Neuronal stem cell (in vitro differentiated cells): ENCODE measurements at regions not wholly inside any gene's neighbourhood (a gene's known extent, or its start where the extent isn't known, plus 50 kb on each side); places are given as distances from the start of the nearest gene placed in this dataset.

Source experiments
- DNase-seq: peaks from one replicate; pipeline ENCODE4 v3.0.0-alpha.2; 2013; ENCODE audit warnings: low spot score
- H2AFZ ChIP-seq: one replicate; pipeline ENCODE4 v1.6.1; 2013; ENCODE audit warnings: mild to moderate bottlenecking, low read length, inconsistent platforms
- H2AK5ac ChIP-seq: 2 replicates; pipeline ENCODE4 v1.6.1; 2013; ENCODE audit warnings: low read depth, mild to moderate bottlenecking, inconsistent platforms, low read length, moderate library complexity, mixed read lengths
- H2BK120ac ChIP-seq: 2 replicates; pipeline ENCODE4 v1.6.1; 2013; ENCODE audit warnings: low read depth, mild to moderate bottlenecking, inconsistent platforms, low read length, moderate library complexity, mixed read lengths
- H2BK12ac ChIP-seq: one replicate; pipeline ENCODE4 v1.6.1; 2013; ENCODE audit warnings: low read length, inconsistent platforms
- H2BK15ac ChIP-seq: 2 replicates; pipeline ENCODE4 v1.6.1; 2013; ENCODE audit warnings: mild to moderate bottlenecking, low read length, inconsistent platforms, mixed read lengths
- H2BK5ac ChIP-seq: one replicate; pipeline ENCODE4 v1.6.1; 2013; ENCODE audit warnings: inconsistent platforms, mild to moderate bottlenecking, low read length, moderate library complexity
- H3K14ac ChIP-seq: one replicate; pipeline ENCODE4 v1.6.1; 2013; ENCODE audit warnings: low read length, inconsistent platforms
- H3K18ac ChIP-seq: 2 replicates; pipeline ENCODE4 v1.6.1; 2013; ENCODE audit warnings: low read length, inconsistent platforms
- H3K23ac ChIP-seq: 2 replicates; pipeline ENCODE4 v1.6.1; 2013; ENCODE audit warnings: low read depth, mild to moderate bottlenecking, mixed read lengths, low read length, inconsistent platforms; ENCODE audit not compliant: poor library complexity
- H3K27ac ChIP-seq: replicated peaks from 3 replicates; pipeline ENCODE4 v1.5.1; 2013; ENCODE audit warnings: low read length, inconsistent platforms
- H3K27me3 ChIP-seq, 3 experiments: 2 replicates each; pipeline ENCODE4 v1.6.1; 2013; ENCODE audit warnings: low read length in 3 of 3, mild to moderate bottlenecking in 2 of 3, inconsistent platforms in 1 of 3, low read depth in 1 of 3, mixed read lengths in 1 of 3, moderate library complexity in 1 of 3; ENCODE audit not compliant: control insufficient read depth in 3 of 3, insufficient read depth in 3 of 3
- H3K36me3 ChIP-seq, 2 donors: replicated peaks in 1 of 2; 2 replicates each; pipeline ENCODE4 v1.6.1; 2013; ENCODE audit warnings: low read length in 2 of 2; ENCODE audit not compliant: control insufficient read depth in 2 of 2, insufficient read depth in 2 of 2
- H3K4ac ChIP-seq: 2 replicates; pipeline ENCODE4 v1.6.1; 2013; ENCODE audit warnings: inconsistent platforms, mild to moderate bottlenecking, low read length, moderate library complexity
- H3K4me1 ChIP-seq, 2 donors: 1 replicate in 1 of 2; 2 replicates in 1 of 2; pipeline ENCODE4 v1.6.1; 2013; ENCODE audit warnings: low read length in 2 of 2, low read depth in 1 of 2; ENCODE audit not compliant: control insufficient read depth in 2 of 2, insufficient read depth in 1 of 2
- H3K4me2 ChIP-seq: one replicate; pipeline ENCODE4 v1.6.1; 2013; ENCODE audit warnings: mild to moderate bottlenecking, low read length, inconsistent platforms; ENCODE audit not compliant: insufficient read depth, poor library complexity, severe bottlenecking
- H3K4me3 ChIP-seq, 2 donors: 2 replicates each; pipeline ENCODE4 v1.5.1; 2013; ENCODE audit warnings: low read length in 2 of 2, mild to moderate bottlenecking in 2 of 2, inconsistent platforms in 1 of 2, moderate library complexity in 1 of 2
- H3K79me1 ChIP-seq: one replicate; pipeline ENCODE4 v1.6.1; 2013; ENCODE audit warnings: low read depth, mild to moderate bottlenecking, inconsistent platforms, low read length, moderate library complexity
- H3K9ac ChIP-seq: one replicate; pipeline ENCODE4 v1.6.1; 2013; ENCODE audit warnings: mild to moderate bottlenecking, low read depth, low read length, inconsistent platforms; ENCODE audit not compliant: poor library complexity
- H3K9me3 ChIP-seq, 2 donors: replicated peaks in 1 of 2; 2 replicates each; pipeline versions ENCODE3 to v1.6.1; 2013; ENCODE audit warnings: low read length in 2 of 2, mild to moderate bottlenecking in 2 of 2, inconsistent platforms in 1 of 2, low read depth in 1 of 2, mixed read lengths in 1 of 2, moderate library complexity in 1 of 2; ENCODE audit not compliant: control insufficient read depth in 2 of 2, insufficient read depth in 1 of 2
- H4K8ac ChIP-seq: one replicate; pipeline ENCODE4 v1.6.1; 2013; ENCODE audit warnings: low read depth, mild to moderate bottlenecking, inconsistent platforms, low read length, moderate library complexity
- H4K91ac ChIP-seq: one replicate; pipeline ENCODE4 v1.6.1; 2013; ENCODE audit warnings: low read length, low read depth, mild to moderate bottlenecking, inconsistent platforms; ENCODE audit not compliant: poor library complexity
- WGBS, 2 donors: extraction: QIAGEN DNeasy Blood & Tissue Kit; methylation state at CpG; one replicate each; pipeline ENCODE4 v1.1.7; 2013; ENCODE audit warnings: missing lambda C conversion rate in 2 of 2, mixed read lengths in 1 of 2; ENCODE audit not compliant: insufficient read length in 2 of 2, insufficient replicate concordance in 1 of 2; ENCODE audit errors: extremely low coverage in 2 of 2; 5-methylcytosine and 5-hydroxymethylcytosine counted together

DNA sequence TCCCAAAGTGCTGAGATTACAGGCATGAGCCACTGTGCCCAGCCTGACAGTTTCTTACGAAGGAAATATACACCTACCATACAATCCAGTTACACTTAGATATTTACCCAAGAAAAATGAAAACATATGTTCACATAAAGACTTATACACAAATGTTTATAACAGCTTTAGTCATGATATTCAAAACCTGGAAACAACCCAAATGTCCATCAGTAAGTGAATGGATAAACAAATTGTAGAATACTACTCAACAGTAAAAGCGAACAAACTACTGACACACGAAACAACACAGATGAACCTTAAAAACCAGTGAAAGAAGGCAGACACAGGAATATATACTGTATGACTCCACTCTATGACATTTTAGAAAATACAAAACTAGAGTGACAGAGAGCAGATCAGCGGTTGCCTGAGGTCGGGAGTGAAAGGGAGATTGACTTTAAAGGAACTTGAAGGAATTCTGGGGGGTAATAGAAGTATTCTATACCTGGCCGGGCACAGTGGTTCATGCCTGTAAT is 83.6 kb downstream of the SPRING1 start:
- Histone ChIP-seq H3K4me2 (no peak overlapping the region), H3K18ac (no peak overlapping the region), H2BK120ac (no peak overlapping the region), H3K4ac (no peak overlapping the region), H3K79me1 (no peaks in the 10 kb centered on the region), H3K27ac (no peak overlapping the region), H3K27me3 (no peaks in the 10 kb centered on the region), H3K23ac (no peak overlapping the region), H3K9me3 (peaks cover 0 to 2% of the 10 kb centered on the region in 2 donors), H4K8ac (no peak overlapping the region), H2BK15ac (no peak overlapping the region), H3K9ac (no peak overlapping the region), H3K36me3 (no peaks in the 10 kb centered on the region), H2AK5ac (no peak overlapping the region), H2AFZ (no peak overlapping the region), H3K4me1 (peaks cover 0 to 4% of the 10 kb centered on the region in 2 donors), H2BK5ac (no peak overlapping the region), H2BK12ac (no peak overlapping the region), H3K14ac (no peak overlapping the region), H3K4me3 (no peak overlapping the region), H4K91ac (no peak overlapping the region)
- WGBS, 2 donors = no CpG with 5 or more reads among the region's 6 CpGs
- DNase-seq = no peak

DNA sequence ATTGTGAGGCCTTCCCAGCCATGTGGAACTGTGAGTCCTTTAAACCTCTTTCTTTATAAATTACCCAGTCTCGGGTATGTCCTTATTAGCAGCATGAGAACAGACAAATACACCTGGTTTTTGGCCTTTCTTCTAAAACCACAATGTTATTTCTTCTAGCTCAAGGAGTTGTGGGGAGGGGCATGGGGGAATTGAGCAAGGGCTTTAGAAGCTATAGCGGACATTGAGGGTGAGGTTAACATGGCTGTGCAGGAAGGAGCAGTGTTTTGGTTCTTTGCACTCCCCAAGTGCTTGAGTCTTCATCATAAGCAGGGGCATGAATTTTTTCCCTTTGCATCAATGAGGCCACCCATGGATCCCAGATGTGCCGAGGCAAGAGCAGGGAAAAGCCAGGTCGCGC is 86.8 kb downstream of the SPRING1 start:
- Histone ChIP-seq H3K23ac (no peak overlapping the region), H3K14ac (no peak overlapping the region), H2BK120ac (no peak overlapping the region), H2BK12ac (no peak overlapping the region), H3K18ac (no peak overlapping the region), H4K91ac (no peak overlapping the region), H3K9ac (no peak overlapping the region), H2BK15ac (no peak overlapping the region), H2AK5ac (no peak overlapping the region), H3K79me1 (no peaks in the 10 kb centered on the region), H3K36me3 (no peaks in the 10 kb centered on the region), H3K4ac (no peak overlapping the region), H2BK5ac (no peak overlapping the region), H2AFZ (no peak overlapping the region), H3K4me3 (no peak overlapping the region), H3K27ac (no peak overlapping the region), H3K9me3 (peaks cover 0 to 2% of the 10 kb centered on the region in 2 donors), H3K4me2 (no peak overlapping the region), H4K8ac (no peak overlapping the region), H3K4me1 (no peaks in the 10 kb centered on the region), H3K27me3 (peaks cover 0 to 14% (median 0%) of the 10 kb centered on the region in 3 experiments)
- no CpG with 5 or more reads among the region's 5 CpGs for WGBS, 2 donors
- no peak for DNase-seq

DNA sequence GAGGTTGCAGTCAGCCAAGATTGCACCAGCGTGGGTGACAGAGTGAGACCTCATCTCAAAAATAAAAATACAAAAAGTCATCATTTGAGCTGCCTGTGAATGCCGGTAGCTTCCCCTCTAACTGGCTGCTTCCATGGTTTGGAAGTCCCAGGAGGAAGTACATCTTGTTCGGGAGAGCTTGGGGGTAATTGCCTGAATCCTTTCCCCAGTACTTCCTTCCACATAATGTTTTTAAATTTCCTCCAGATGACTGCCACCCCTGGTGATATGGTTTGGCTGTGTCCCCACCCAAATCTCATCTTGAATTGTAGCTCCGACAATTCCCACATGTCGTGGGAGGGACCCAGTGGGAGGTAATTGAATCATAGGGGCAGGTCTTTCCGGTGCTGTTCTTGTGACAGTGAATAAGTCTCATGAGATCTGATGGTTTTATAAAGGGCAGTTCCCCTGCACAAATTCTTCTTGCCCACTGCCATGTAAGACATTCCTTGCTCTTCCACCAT is 87.2 kb downstream of the SPRING1 start:
- Histone ChIP-seq H3K36me3 (no peaks in the 10 kb centered on the region), H3K4me3 (no peak overlapping the region), H3K4me1 (no peaks in the 10 kb centered on the region), H3K14ac (no peak overlapping the region), H2BK15ac (no peak overlapping the region), H3K4me2 (no peak overlapping the region), H2AK5ac (no peak overlapping the region), H3K18ac (no peak overlapping the region), H2BK120ac (no peak overlapping the region), H3K9me3 (peaks cover 0 to 2% of the 10 kb centered on the region in 2 donors), H3K23ac (no peak overlapping the region), H3K4ac (no peak overlapping the region), H2BK5ac (no peak overlapping the region), H4K91ac (no peak overlapping the region), H3K9ac (no peak overlapping the region), H3K27me3 (peaks cover 0 to 18% (median 0%) of the 10 kb centered on the region in 3 experiments), H4K8ac (no peak overlapping the region), H2AFZ (no peak overlapping the region), H2BK12ac (no peak overlapping the region), H3K79me1 (no peaks in the 10 kb centered on the region), H3K27ac (no peak overlapping the region)
- no peak for DNase-seq
- WGBS, 2 donors = no CpG with 5 or more reads among the region's 6 CpGs

- Histone ChIP-seq H2AFZ (no peak overlapping the region), H2BK5ac (no peak overlapping the region), H3K9me3 (peaks cover 0 to 2% of the 10 kb centered on the region in 2 donors), H2BK12ac (no peak overlapping the region), H2BK120ac (no peak overlapping the region), H3K14ac (no peak overlapping the region), H3K4me3 (no peak overlapping the region), H3K4me1 (no peaks in the 10 kb centered on the region), H3K36me3 (no peaks in the 10 kb centered on the region), H4K8ac (no peak overlapping the region), H3K4ac (no peak overlapping the region), H4K91ac (no peak overlapping the region), H3K79me1 (no peaks in the 10 kb centered on the region), H3K18ac (no peak overlapping the region), H2BK15ac (no peak overlapping the region), H3K9ac (no peak overlapping the region), H3K23ac (no peak overlapping the region), H3K4me2 (no peak overlapping the region), H3K27me3 (peaks cover 0 to 18% (median 0%) of the 10 kb centered on the region in 3 experiments), H3K27ac (no peak overlapping the region), H2AK5ac (no peak overlapping the region)
- no peak for DNase-seq
- no CpG with 5 or more reads among the region's 2 CpGs for WGBS, 2 donors
Observed at GRCh38 chr12:116650062-116650461, 87.8 kb downstream of the SPRING1 start.
